Prostate gland (tissue), 2 donors: ENCODE measurements at regions not wholly inside any gene's neighbourhood (a gene's known extent, or its start where the extent isn't known, plus 50 kb on each side); places are given as distances from the start of the nearest gene placed in this dataset.

Source experiments
- CTCF ChIP-seq, 4 experiments: fragments of 200-600 bp in 2 of 4; fragments of 450-650 bp in 2 of 4; sonication (generic) in 2 of 4; IDR thresholded peaks; 1 replicate in 3 of 4; 2 replicates in 1 of 4; pipeline ENCODE4 v1.5.1; 2016 to 2019; ENCODE audit warnings: antibody characterized with exemption in 4 of 4, mild to moderate bottlenecking in 2 of 4, moderate library complexity in 2 of 4
- POLR2A ChIP-seq: fragments of 450-650 bp; IDR thresholded peaks from one replicate; pipeline ENCODE4 v1.6.1; 2016; ENCODE audit warnings: antibody characterized with exemption, mild to moderate bottlenecking
- POLR2AphosphoS5 ChIP-seq: sonication (generic); formaldehyde crosslinking; IDR thresholded peaks from one replicate; pipeline ENCODE4 v1.6.1; 2017; ENCODE audit warnings: antibody characterized with exemption

- TF ChIP-seq CTCF (IDR thresholded peaks at IDR 0.05), result no peak
- TF ChIP-seq POLR2A, result no peak
- TF ChIP-seq POLR2AphosphoS5, result no peak
These were observed 279.5 kb downstream of the DUSP10 start for GRCh38 chr1:221462345-221462744.
